ENCODE measurements at regions not wholly inside any gene's neighbourhood (a gene's known extent, or its start where the extent isn't known, plus 50 kb on each side); places are given as distances from the start of the nearest gene placed in this dataset.

DNA sequence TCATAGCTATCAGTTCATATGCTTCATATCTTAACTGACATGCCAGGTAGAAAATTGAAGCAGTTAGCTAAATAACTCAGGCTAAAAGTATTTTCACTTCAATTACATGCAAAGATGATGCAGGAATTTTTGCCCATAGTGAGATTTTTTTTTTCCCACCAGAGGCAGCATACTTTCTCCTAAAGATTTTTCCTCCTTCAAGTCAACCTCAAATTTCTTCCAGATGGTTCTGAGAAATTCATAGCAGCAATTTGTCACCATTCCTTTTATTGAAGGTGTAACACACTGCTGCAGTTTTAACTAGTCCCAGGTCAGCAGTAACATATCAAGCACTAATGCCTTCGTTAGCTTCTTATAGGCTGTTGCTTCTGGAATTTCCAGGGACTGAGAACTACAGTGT is 141.9 kb downstream of the SUCLA2 start:
- TF ChIP-seq, protein P1, sequence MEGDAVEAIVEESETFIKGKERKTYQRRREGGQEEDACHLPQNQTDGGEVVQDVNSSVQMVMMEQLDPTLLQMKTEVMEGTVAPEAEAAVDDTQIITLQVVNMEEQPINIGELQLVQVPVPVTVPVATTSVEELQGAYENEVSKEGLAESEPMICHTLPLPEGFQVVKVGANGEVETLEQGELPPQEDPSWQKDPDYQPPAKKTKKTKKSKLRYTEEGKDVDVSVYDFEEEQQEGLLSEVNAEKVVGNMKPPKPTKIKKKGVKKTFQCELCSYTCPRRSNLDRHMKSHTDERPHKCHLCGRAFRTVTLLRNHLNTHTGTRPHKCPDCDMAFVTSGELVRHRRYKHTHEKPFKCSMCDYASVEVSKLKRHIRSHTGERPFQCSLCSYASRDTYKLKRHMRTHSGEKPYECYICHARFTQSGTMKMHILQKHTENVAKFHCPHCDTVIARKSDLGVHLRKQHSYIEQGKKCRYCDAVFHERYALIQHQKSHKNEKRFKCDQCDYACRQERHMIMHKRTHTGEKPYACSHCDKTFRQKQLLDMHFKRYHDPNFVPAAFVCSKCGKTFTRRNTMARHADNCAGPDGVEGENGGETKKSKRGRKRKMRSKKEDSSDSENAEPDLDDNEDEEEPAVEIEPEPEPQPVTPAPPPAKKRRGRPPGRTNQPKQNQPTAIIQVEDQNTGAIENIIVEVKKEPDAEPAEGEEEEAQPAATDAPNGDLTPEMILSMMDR (conservative IDR thresholded peaks at IDR 0.05; ENCODE audit: low read length), result no peak
- TF ChIP-seq EZH2phosphoT487 (IDR thresholded peaks at IDR 0.05; ENCODE audit: borderline replicate concordance), result no peak

Measured in Loucy (cell line).